ENCODE measurements at regions not wholly inside any gene's neighbourhood (a gene's known extent, or its start where the extent isn't known, plus 50 kb on each side); places are given as distances from the start of the nearest gene placed in this dataset.

- TF ChIP-seq ZNF274 (IDR thresholded peaks at IDR 0.05; ENCODE audit: low read depth, low read length): no peak
- TF ChIP-seq YY1 (IDR thresholded peaks at IDR 0.05; ENCODE audit: insufficient read depth, insufficient read length): no peak
- no peak for TF ChIP-seq SUZ12 (IDR thresholded peaks at IDR 0.05; ENCODE audit: extremely low read depth, insufficient read depth, insufficient read length)
These were observed 59.3 kb upstream of the ZNF217 start for GRCh38 chr20:53652859-53653517.
